H9 (cell line): ENCODE measurements at regions not wholly inside any gene's neighbourhood (a gene's known extent, or its start where the extent isn't known, plus 50 kb on each side); places are given as distances from the start of the nearest gene placed in this dataset.

Experiments used
- DNase-seq: peaks from one replicate; pipeline ENCODE4 v3.0.0-alpha.2; 2017
- H2AFZ ChIP-seq: one replicate; pipeline ENCODE4 v1.6.1; 2013; ENCODE audit warnings: mild to moderate bottlenecking, low read length, control low read depth, moderate library complexity
- H2AK5ac ChIP-seq: 2 replicates; pipeline ENCODE4 v1.6.1; 2013; ENCODE audit warnings: low read length, control low read depth, mixed read lengths; ENCODE audit not compliant: insufficient read length
- H2BK120ac ChIP-seq: one replicate; pipeline ENCODE4 v1.6.1; 2013; ENCODE audit warnings: low read depth, mild to moderate bottlenecking, low read length, control low read depth, inconsistent platforms; ENCODE audit not compliant: poor library complexity, severe bottlenecking
- H2BK12ac ChIP-seq: 2 replicates; pipeline ENCODE4 v1.6.1; 2013; ENCODE audit warnings: low read length, control low read depth, mixed read lengths, low read depth; ENCODE audit not compliant: insufficient read length
- H2BK15ac ChIP-seq: 2 replicates; pipeline ENCODE4 v1.6.1; 2013; ENCODE audit warnings: low read depth, low read length, control low read depth
- H2BK20ac ChIP-seq: one replicate; pipeline ENCODE4 v1.6.1; 2013; ENCODE audit warnings: low read depth, mild to moderate bottlenecking, low read length, control low read depth, inconsistent platforms; ENCODE audit not compliant: poor library complexity, severe bottlenecking
- H2BK5ac ChIP-seq: 2 replicates; pipeline ENCODE4 v1.6.1; 2013; ENCODE audit warnings: low read length, control low read depth, mixed read lengths; ENCODE audit not compliant: insufficient read length
- H3K14ac ChIP-seq: 2 replicates; pipeline ENCODE4 v1.6.1; 2013; ENCODE audit warnings: low read length, control low read depth; ENCODE audit not compliant: insufficient read depth
- H3K18ac ChIP-seq: 2 replicates; pipeline ENCODE4 v1.6.1; 2013; ENCODE audit warnings: low read depth, mild to moderate bottlenecking, mixed read lengths, low read length, control low read depth; ENCODE audit not compliant: insufficient read length
- H3K23ac ChIP-seq: 2 replicates; pipeline ENCODE4 v1.6.1; 2013; ENCODE audit warnings: low read length, control low read depth, mixed read lengths, low read depth; ENCODE audit not compliant: insufficient read length
- H3K23me2 ChIP-seq: 2 replicates; pipeline ENCODE4 v1.6.1; 2013; ENCODE audit warnings: low read depth, mild to moderate bottlenecking, mixed read lengths, low read length, control low read depth; ENCODE audit not compliant: insufficient read length, poor library complexity, severe bottlenecking
- H3K27ac ChIP-seq: 2 replicates; pipeline ENCODE4 v1.5.1; 2013; ENCODE audit warnings: low read length, control low read depth, mixed read lengths, low read depth; ENCODE audit not compliant: insufficient read length
- H3K27me3 ChIP-seq: 2 replicates; pipeline ENCODE4 v1.6.1; 2013; ENCODE audit warnings: low read length, control low read depth, inconsistent platforms; ENCODE audit not compliant: insufficient read depth
- H3K4ac ChIP-seq: 2 replicates; pipeline ENCODE4 v1.6.1; 2013; ENCODE audit warnings: low read depth, mild to moderate bottlenecking, control low read depth, inconsistent platforms, low read length, moderate library complexity
- H3K4me1 ChIP-seq: 2 replicates; pipeline ENCODE4 v1.6.1; 2013; ENCODE audit warnings: low read length, control low read depth, inconsistent platforms; ENCODE audit not compliant: insufficient read depth
- H3K4me2 ChIP-seq: 2 replicates; pipeline ENCODE4 v1.6.1; 2013; ENCODE audit warnings: low read length, control low read depth, mixed read lengths; ENCODE audit not compliant: insufficient read length, insufficient read depth
- H3K56ac ChIP-seq: 2 replicates; pipeline ENCODE4 v1.6.1; 2013; ENCODE audit warnings: low read depth, mild to moderate bottlenecking, mixed read lengths, low read length, control low read depth; ENCODE audit not compliant: insufficient read length
- H3K79me1 ChIP-seq: 2 replicates; pipeline ENCODE4 v1.6.1; 2013; ENCODE audit warnings: low read depth, mild to moderate bottlenecking, moderate library complexity, low read length, control low read depth, inconsistent platforms; ENCODE audit not compliant: insufficient read depth, poor library complexity, severe bottlenecking
- H3K79me2 ChIP-seq: 2 replicates; pipeline ENCODE4 v1.6.1; 2013; ENCODE audit warnings: low read length, control low read depth, inconsistent platforms; ENCODE audit not compliant: insufficient read depth
- H3K9ac ChIP-seq: 2 replicates; pipeline ENCODE4 v1.6.1; 2013; ENCODE audit warnings: low read length, control low read depth, mixed read lengths; ENCODE audit not compliant: insufficient read length; ENCODE audit errors: extremely low read depth
- H3K9me3 ChIP-seq: one replicate; pipeline ENCODE4 v1.6.1; 2013; ENCODE audit warnings: low read depth, low read length, inconsistent platforms; ENCODE audit not compliant: control insufficient read depth
- H3T11ph ChIP-seq: one replicate; pipeline ENCODE4 v1.6.1; 2013; ENCODE audit warnings: mild to moderate bottlenecking, low read length, control low read depth, inconsistent platforms
- H4K20me1 ChIP-seq: one replicate; pipeline ENCODE4 v1.6.1; 2013; ENCODE audit not compliant: control insufficient read depth, insufficient read length, insufficient read depth
- H4K5ac ChIP-seq: 2 replicates; pipeline ENCODE4 v1.6.1; 2013; ENCODE audit warnings: low read depth, mild to moderate bottlenecking, mixed read lengths, low read length, control low read depth; ENCODE audit not compliant: insufficient read length
- H4K8ac ChIP-seq: replicated peaks from 2 replicates; pipeline ENCODE4 v1.6.1; 2013; ENCODE audit warnings: low read length, control low read depth, mixed read lengths, low read depth; ENCODE audit not compliant: insufficient read length
- H4K91ac ChIP-seq: 2 replicates; pipeline ENCODE4 v1.6.1; 2013; ENCODE audit warnings: low read depth, mild to moderate bottlenecking, moderate library complexity, mixed read lengths, low read length, control low read depth; ENCODE audit not compliant: insufficient read length
- H3K27ac Mint-ChIP-seq, 3 experiments: 2 replicates in 2 of 3; 3 replicates in 1 of 3; pipeline ENCODE4 v1.8.0; 2020 to 2021; ENCODE audit warnings: mixed read lengths in 3 of 3, mild to moderate bottlenecking in 1 of 3, moderate library complexity in 1 of 3
- H3K27me3 Mint-ChIP-seq: 2 replicates; pipeline ENCODE4 v1.8.0; 2021; ENCODE audit warnings: low read depth, mild to moderate bottlenecking, moderate library complexity, mixed read lengths
- H3K36me3 Mint-ChIP-seq, 3 experiments: 2 replicates in 2 of 3; 3 replicates in 1 of 3; pipeline ENCODE4 v1.8.0; 2020 to 2021; ENCODE audit warnings: low read depth in 3 of 3, mixed read lengths in 3 of 3; ENCODE audit not compliant: insufficient read depth in 1 of 3
- H3K4me1 Mint-ChIP-seq, 2 experiments: 2 replicates each; pipeline ENCODE4 v1.8.0; 2020; ENCODE audit warnings: mixed read lengths in 2 of 2
- H3K4me3 Mint-ChIP-seq, 2 experiments: 2 replicates in 1 of 2; 3 replicates in 1 of 2; pipeline ENCODE4 v1.8.0; 2020 to 2021; ENCODE audit warnings: mild to moderate bottlenecking in 2 of 2, mixed read lengths in 2 of 2, moderate library complexity in 1 of 2
- H3K9me3 Mint-ChIP-seq, 2 experiments: 2 replicates in 1 of 2; 3 replicates in 1 of 2; pipeline ENCODE4 v1.8.0; 2020; ENCODE audit warnings: mild to moderate bottlenecking in 2 of 2, mixed read lengths in 2 of 2, moderate library complexity in 1 of 2
- WGBS: extraction: QIAGEN DNeasy Blood & Tissue Kit; methylation state at CpG from one replicate; pipeline ENCODE4 v1.1.7; 2013; ENCODE audit warnings: missing lambda C conversion rate, low lambda C conversion rate, mixed read lengths; ENCODE audit not compliant: insufficient read length; ENCODE audit errors: extremely low coverage; 5-methylcytosine and 5-hydroxymethylcytosine counted together
- TF ChIP-seq, protein P1 (sequence below): fragments of 200-600 bp; sonication (generic); conservative IDR thresholded peaks from 3 replicates; pipeline ENCODE4 v1.8.0; 2021; ENCODE audit warnings: antibody characterized with exemption, mild to moderate bottlenecking

DNA sequence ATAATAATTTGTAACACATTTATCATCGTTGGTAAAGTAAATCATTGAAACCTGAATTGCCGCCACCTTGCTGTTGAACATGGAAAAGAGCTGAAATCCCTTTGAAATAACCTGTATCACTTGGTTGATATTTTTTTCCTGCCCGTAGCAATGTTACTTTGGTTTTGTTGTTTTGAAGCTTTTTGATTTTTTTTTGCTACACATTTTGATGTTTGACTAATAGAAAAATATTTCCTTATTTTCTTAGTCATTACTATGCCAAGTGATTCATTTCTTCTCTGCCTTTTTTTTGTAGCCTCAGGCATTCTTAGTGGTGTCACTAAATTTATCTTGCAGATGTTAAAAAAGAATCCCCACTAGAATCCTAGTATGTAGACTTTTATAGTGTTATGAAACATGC, 235.1 kb upstream of the MEOX2 start:
- no peak overlapping the region for H4K8ac ChIP-seq
- no peak overlapping the region for H3K56ac ChIP-seq
- no peaks in the 10 kb centered on the region for H3K23me2 ChIP-seq
- H2BK20ac ChIP-seq, result no peak overlapping the region
- H3K79me2 ChIP-seq, result no peaks in the 10 kb centered on the region
- no peak overlapping the region for H2BK12ac ChIP-seq
- no peak overlapping the region for H3K27ac ChIP-seq
- H3K4me3 Mint-ChIP-seq, result no peak overlapping the region
- no CpG with 5 or more reads among the region's 3 CpGs for WGBS
- H3K4me1 ChIP-seq, result no peaks in the 10 kb centered on the region
- H3K27ac Mint-ChIP-seq, result no peak overlapping the region; a peak in 1 of 7 replicates
- H3K9me3 Mint-ChIP-seq, result peaks cover 0 to 3% of the 10 kb centered on the region in 2 experiments; a peak in 2 of 5 replicates
- H3K18ac ChIP-seq, result no peak overlapping the region
- no peak overlapping the region for H2BK120ac ChIP-seq
- no peak overlapping the region for H4K5ac ChIP-seq
- H3K23ac ChIP-seq, result no peak overlapping the region
- H3K4me1 Mint-ChIP-seq, result no peaks in the 10 kb centered on the region
- H2AFZ ChIP-seq, result no peak overlapping the region
- no peak overlapping the region for H3T11ph ChIP-seq
- H3K79me1 ChIP-seq, result no peaks in the 10 kb centered on the region
- no peak for DNase-seq
- H3K36me3 Mint-ChIP-seq, result 0 out of 7 replicates have a peak, but pooled peaks cover 0 to 2% (median 0%) of the 10 kb centered on the region in 3 experiments
- H2AK5ac ChIP-seq, result no peak overlapping the region
- no peak overlapping the region for H3K4ac ChIP-seq
- H2BK15ac ChIP-seq, result no peak overlapping the region
- no peaks in the 10 kb centered on the region for H3K27me3 ChIP-seq
- no peak overlapping the region for H3K14ac ChIP-seq
- H4K20me1 ChIP-seq, result no peaks in the 10 kb centered on the region
- no peak overlapping the region for H3K4me2 ChIP-seq
- no peaks in the 10 kb centered on the region for H3K27me3 Mint-ChIP-seq
- H3K9me3 ChIP-seq, result no peaks in the 10 kb centered on the region
- TF ChIP-seq, protein P1, sequence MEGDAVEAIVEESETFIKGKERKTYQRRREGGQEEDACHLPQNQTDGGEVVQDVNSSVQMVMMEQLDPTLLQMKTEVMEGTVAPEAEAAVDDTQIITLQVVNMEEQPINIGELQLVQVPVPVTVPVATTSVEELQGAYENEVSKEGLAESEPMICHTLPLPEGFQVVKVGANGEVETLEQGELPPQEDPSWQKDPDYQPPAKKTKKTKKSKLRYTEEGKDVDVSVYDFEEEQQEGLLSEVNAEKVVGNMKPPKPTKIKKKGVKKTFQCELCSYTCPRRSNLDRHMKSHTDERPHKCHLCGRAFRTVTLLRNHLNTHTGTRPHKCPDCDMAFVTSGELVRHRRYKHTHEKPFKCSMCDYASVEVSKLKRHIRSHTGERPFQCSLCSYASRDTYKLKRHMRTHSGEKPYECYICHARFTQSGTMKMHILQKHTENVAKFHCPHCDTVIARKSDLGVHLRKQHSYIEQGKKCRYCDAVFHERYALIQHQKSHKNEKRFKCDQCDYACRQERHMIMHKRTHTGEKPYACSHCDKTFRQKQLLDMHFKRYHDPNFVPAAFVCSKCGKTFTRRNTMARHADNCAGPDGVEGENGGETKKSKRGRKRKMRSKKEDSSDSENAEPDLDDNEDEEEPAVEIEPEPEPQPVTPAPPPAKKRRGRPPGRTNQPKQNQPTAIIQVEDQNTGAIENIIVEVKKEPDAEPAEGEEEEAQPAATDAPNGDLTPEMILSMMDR, result no peak
- no peak overlapping the region for H3K9ac ChIP-seq
- no peak overlapping the region for H4K91ac ChIP-seq
- no peak overlapping the region for H2BK5ac ChIP-seq
